ENCODE measurements at regions not wholly inside any gene's neighbourhood (a gene's known extent, or its start where the extent isn't known, plus 50 kb on each side); places are given as distances from the start of the nearest gene placed in this dataset.

GRCh38 chr2:13550285-13551231 is 833.8 kb downstream of the TRIB2 start:
- Histone ChIP-seq H3K27ac (ENCODE audit: low read length) (no peak overlapping the region), H3K4me3 (ENCODE audit: low read length) (no peak overlapping the region), H3K9me3 (replicated peaks; ENCODE audit: control insufficient read depth, low read depth, low read length) (no peaks in the 10 kb centered on the region), H3K4me1 (ENCODE audit: control insufficient read depth, insufficient read depth, low read length) (no peaks in the 10 kb centered on the region), H3K36me3 (ENCODE audit: control insufficient read depth, insufficient read depth, low read length) (no peaks in the 10 kb centered on the region), H3K27me3 (ENCODE audit: control insufficient read depth, insufficient read depth, low read length) (no peaks in the 10 kb centered on the region)
- WGBS (ENCODE audit: insufficient coverage), result no CpG with 5 or more reads among the region's 6 CpGs
- no peak for DNase-seq

GRCh38 chr2:13558368-13558767 is 841.6 kb downstream of the TRIB2 start:
- WGBS (ENCODE audit: insufficient coverage), result no CpG with 5 or more reads among the region's 3 CpGs
- H3K4me1 ChIP-seq (ENCODE audit: control insufficient read depth, insufficient read depth, low read length), result no peaks in the 10 kb centered on the region
- no peaks in the 10 kb centered on the region for H3K36me3 ChIP-seq (ENCODE audit: control insufficient read depth, insufficient read depth, low read length)
- H3K27ac ChIP-seq (ENCODE audit: low read length), result no peak overlapping the region
- DNase-seq, result no peak
- H3K27me3 ChIP-seq (ENCODE audit: control insufficient read depth, insufficient read depth, low read length), result no peaks in the 10 kb centered on the region
- no peaks in the 10 kb centered on the region for H3K9me3 ChIP-seq (replicated peaks; ENCODE audit: control insufficient read depth, low read depth, low read length)
- H3K4me3 ChIP-seq (ENCODE audit: low read length), result no peak overlapping the region

GRCh38 chr2:13560322-13560721 is 843.6 kb downstream of the TRIB2 start:
- Histone ChIP-seq H3K27ac (ENCODE audit: low read length) (no peak overlapping the region), H3K27me3 (ENCODE audit: control insufficient read depth, insufficient read depth, low read length) (no peaks in the 10 kb centered on the region)

GRCh38 chr2:13572466-13572865 is 855.7 kb downstream of the TRIB2 start:
- Histone ChIP-seq H3K27ac (ENCODE audit: low read length) (no peak overlapping the region), H3K9me3 (replicated peaks; ENCODE audit: control insufficient read depth, low read depth, low read length) (no peaks in the 10 kb centered on the region), H3K4me1 (ENCODE audit: control insufficient read depth, insufficient read depth, low read length) (no peaks in the 10 kb centered on the region), H3K4me3 (ENCODE audit: low read length) (no peak overlapping the region), H3K36me3 (ENCODE audit: control insufficient read depth, insufficient read depth, low read length) (no peaks in the 10 kb centered on the region), H3K27me3 (ENCODE audit: control insufficient read depth, insufficient read depth, low read length) (no peaks in the 10 kb centered on the region)
- 83% methylated on average over 1 of the region's 2 CpGs for WGBS (ENCODE audit: insufficient coverage)
- no peak for DNase-seq

More at GRCh38 chr2:13560322-13560721, 843.6 kb downstream of the TRIB2 start:
- no peaks in the 10 kb centered on the region for H3K9me3 ChIP-seq (replicated peaks; ENCODE audit: control insufficient read depth, low read depth, low read length)
- no peaks in the 10 kb centered on the region for H3K4me1 ChIP-seq (ENCODE audit: control insufficient read depth, insufficient read depth, low read length)
- DNase-seq, result no peak
- H3K4me3 ChIP-seq (ENCODE audit: low read length), result no peak overlapping the region
- H3K36me3 ChIP-seq (ENCODE audit: control insufficient read depth, insufficient read depth, low read length), result no peaks in the 10 kb centered on the region

GRCh38 chr2:13574831-13575230 is 858.1 kb downstream of the TRIB2 start:
- Histone ChIP-seq H3K36me3 (ENCODE audit: control insufficient read depth, insufficient read depth, low read length) (no peaks in the 10 kb centered on the region), H3K27me3 (ENCODE audit: control insufficient read depth, insufficient read depth, low read length) (no peaks in the 10 kb centered on the region), H3K27ac (ENCODE audit: low read length) (no peak overlapping the region), H3K9me3 (replicated peaks; ENCODE audit: control insufficient read depth, low read depth, low read length) (no peaks in the 10 kb centered on the region), H3K4me3 (ENCODE audit: low read length) (no peak overlapping the region), H3K4me1 (ENCODE audit: control insufficient read depth, insufficient read depth, low read length) (no peaks in the 10 kb centered on the region)
- 75% methylated on average over 2 of the region's 2 CpGs for WGBS (ENCODE audit: insufficient coverage)
- DNase-seq, result no peak

- Histone ChIP-seq H3K27ac (ENCODE audit: low read length) (no peak overlapping the region), H3K4me1 (ENCODE audit: control insufficient read depth, insufficient read depth, low read length) (no peaks in the 10 kb centered on the region), H3K27me3 (ENCODE audit: control insufficient read depth, insufficient read depth, low read length) (no peaks in the 10 kb centered on the region), H3K4me3 (ENCODE audit: low read length) (no peak overlapping the region), H3K9me3 (replicated peaks; ENCODE audit: control insufficient read depth, low read depth, low read length) (no peaks in the 10 kb centered on the region), H3K36me3 (ENCODE audit: control insufficient read depth, insufficient read depth, low read length) (no peaks in the 10 kb centered on the region)
- WGBS (ENCODE audit: insufficient coverage), result no CpG with 5 or more reads among the region's 2 CpGs
- peak; percentile 1 for DNase-seq
Observed at GRCh38 chr2:13576406-13577036, 859.8 kb downstream of the TRIB2 start.

GRCh38 chr2:13578547-13578946 is 861.8 kb downstream of the TRIB2 start:
- H3K4me1 ChIP-seq (ENCODE audit: control insufficient read depth, insufficient read depth, low read length), result no peaks in the 10 kb centered on the region
- no CpG with 5 or more reads among the region's 1 CpG for WGBS (ENCODE audit: insufficient coverage)
- no peak for DNase-seq
- no peaks in the 10 kb centered on the region for H3K27me3 ChIP-seq (ENCODE audit: control insufficient read depth, insufficient read depth, low read length)
- H3K27ac ChIP-seq (ENCODE audit: low read length), result no peak overlapping the region
- H3K9me3 ChIP-seq (replicated peaks; ENCODE audit: control insufficient read depth, low read depth, low read length), result no peaks in the 10 kb centered on the region
- no peaks in the 10 kb centered on the region for H3K36me3 ChIP-seq (ENCODE audit: control insufficient read depth, insufficient read depth, low read length)
- H3K4me3 ChIP-seq (ENCODE audit: low read length), result no peak overlapping the region

GRCh38 chr2:13581471-13581870 is 864.7 kb downstream of the TRIB2 start:
- H3K9me3 ChIP-seq (replicated peaks; ENCODE audit: control insufficient read depth, low read depth, low read length), result no peaks in the 10 kb centered on the region
- no peaks in the 10 kb centered on the region for H3K36me3 ChIP-seq (ENCODE audit: control insufficient read depth, insufficient read depth, low read length)
- no peaks in the 10 kb centered on the region for H3K4me1 ChIP-seq (ENCODE audit: control insufficient read depth, insufficient read depth, low read length)
- H3K4me3 ChIP-seq (ENCODE audit: low read length), result no peak overlapping the region
- no peak overlapping the region for H3K27ac ChIP-seq (ENCODE audit: low read length)
- H3K27me3 ChIP-seq (ENCODE audit: control insufficient read depth, insufficient read depth, low read length), result no peaks in the 10 kb centered on the region
- DNase-seq, result no peak
- WGBS (ENCODE audit: insufficient coverage), result 96% methylated on average over 4 of the region's 10 CpGs

- no peaks in the 10 kb centered on the region for H3K27me3 ChIP-seq (ENCODE audit: control insufficient read depth, insufficient read depth, low read length)
- H3K36me3 ChIP-seq (ENCODE audit: control insufficient read depth, insufficient read depth, low read length), result no peaks in the 10 kb centered on the region
- no peak for DNase-seq
- no peaks in the 10 kb centered on the region for H3K9me3 ChIP-seq (replicated peaks; ENCODE audit: control insufficient read depth, low read depth, low read length)
- H3K27ac ChIP-seq (ENCODE audit: low read length), result no peak overlapping the region
- no peaks in the 10 kb centered on the region for H3K4me1 ChIP-seq (ENCODE audit: control insufficient read depth, insufficient read depth, low read length)
- H3K4me3 ChIP-seq (ENCODE audit: low read length), result no peak overlapping the region
Observed at GRCh38 chr2:13583609-13584008, 866.9 kb downstream of the TRIB2 start.

GRCh38 chr2:13584020-13584419 is 867.3 kb downstream of the TRIB2 start:
- Histone ChIP-seq H3K4me3 (ENCODE audit: low read length) (no peak overlapping the region), H3K27ac (ENCODE audit: low read length) (no peak overlapping the region), H3K9me3 (replicated peaks; ENCODE audit: control insufficient read depth, low read depth, low read length) (no peaks in the 10 kb centered on the region), H3K4me1 (ENCODE audit: control insufficient read depth, insufficient read depth, low read length) (no peaks in the 10 kb centered on the region), H3K27me3 (ENCODE audit: control insufficient read depth, insufficient read depth, low read length) (no peaks in the 10 kb centered on the region), H3K36me3 (ENCODE audit: control insufficient read depth, insufficient read depth, low read length) (no peaks in the 10 kb centered on the region)
- DNase-seq, result no peak
- no CpG with 5 or more reads among the region's 2 CpGs for WGBS (ENCODE audit: insufficient coverage)
